Activated CD4-positive, CD25-positive, alpha-beta regulatory T cell treated with anti-CD3 and anti-CD28 coated beads, Interleukin-2, amount 50 U/mL, for 72 hours (primary cell): ENCODE measurements at regions not wholly inside any gene's neighbourhood (a gene's known extent, or its start where the extent isn't known, plus 50 kb on each side); places are given as distances from the start of the nearest gene placed in this dataset.

Experiments
- DNase-seq: peaks from one replicate; pipeline ENCODE4 v3.0.0; 2021

- DNase-seq = no peak
These were observed 209.5 kb downstream of the SAMD5 start for GRCh38 chr6:147717991-147718390.

GRCh38 chr6:147722158-147722557, 213.7 kb downstream of the SAMD5 start:
- no peak for DNase-seq

DNA sequence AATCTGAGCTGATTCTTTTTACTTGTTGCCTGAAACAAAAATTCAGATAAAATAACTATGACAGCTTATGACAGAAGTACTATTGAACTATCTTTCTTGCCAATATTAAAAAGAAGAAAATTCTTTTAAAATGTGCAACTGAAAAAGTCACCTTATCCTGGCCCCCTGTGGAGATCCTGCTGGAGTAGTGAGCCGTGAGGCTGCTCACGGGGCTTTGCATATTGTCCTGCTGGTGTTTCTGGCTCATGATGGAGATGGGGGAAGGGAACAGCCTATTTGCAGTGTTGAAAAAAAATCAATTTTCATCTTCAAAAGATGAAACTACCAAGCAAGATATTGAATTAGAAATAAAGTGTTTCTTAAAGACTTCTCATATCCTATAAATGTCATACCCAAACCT, 216.0 kb downstream of the SAMD5 start:
- DNase-seq = no peak

- DNase-seq = no peak
These were observed 217.9 kb downstream of the SAMD5 start for GRCh38 chr6:147726342-147726741.

DNA sequence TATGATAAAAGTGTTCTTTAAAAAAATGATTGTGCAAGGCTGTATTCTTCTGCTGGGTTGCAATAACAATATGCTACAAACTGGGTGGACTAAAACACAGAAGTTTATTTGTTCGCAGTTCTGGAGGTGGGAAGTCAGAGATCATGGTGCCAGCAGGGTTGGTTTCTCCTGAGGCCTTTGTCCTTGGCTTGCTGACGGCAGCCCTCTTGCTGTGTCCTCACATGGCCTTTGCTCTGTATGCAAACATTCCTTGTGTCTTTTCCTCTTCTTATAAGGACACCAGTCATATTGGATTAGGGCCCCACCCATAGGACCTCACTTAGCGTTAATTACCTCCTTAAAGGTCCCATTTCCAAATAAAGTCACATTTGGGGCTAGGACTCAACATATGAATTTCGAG, 220.4 kb downstream of the SAMD5 start:
- no peak for DNase-seq

GRCh38 chr6:147733686-147734085, 225.2 kb downstream of the SAMD5 start:
- no peak for DNase-seq

- DNase-seq = no peak
These were observed 225.7 kb downstream of the SAMD5 start for GRCh38 chr6:147734151-147734550.

DNA sequence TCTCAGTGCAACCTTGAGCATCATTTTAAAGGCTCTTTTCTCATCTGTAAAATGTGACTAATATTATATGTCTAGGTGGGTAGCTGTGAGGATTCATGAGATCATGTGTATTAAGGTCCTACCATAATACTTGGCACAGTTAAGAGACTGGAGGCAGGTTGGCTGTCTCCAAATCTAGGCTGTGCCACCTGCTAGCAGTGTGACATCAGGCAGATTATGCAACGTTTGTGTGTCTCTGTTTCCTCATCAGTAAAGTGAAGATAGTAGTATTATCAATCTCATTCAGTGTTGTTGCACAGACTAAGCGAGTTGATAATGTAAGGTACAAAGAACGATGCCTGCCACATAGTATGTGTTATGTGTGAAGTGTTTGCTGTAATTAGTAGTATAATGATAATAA, 227.4 kb downstream of the SAMD5 start:
- DNase-seq = no peak

DNA sequence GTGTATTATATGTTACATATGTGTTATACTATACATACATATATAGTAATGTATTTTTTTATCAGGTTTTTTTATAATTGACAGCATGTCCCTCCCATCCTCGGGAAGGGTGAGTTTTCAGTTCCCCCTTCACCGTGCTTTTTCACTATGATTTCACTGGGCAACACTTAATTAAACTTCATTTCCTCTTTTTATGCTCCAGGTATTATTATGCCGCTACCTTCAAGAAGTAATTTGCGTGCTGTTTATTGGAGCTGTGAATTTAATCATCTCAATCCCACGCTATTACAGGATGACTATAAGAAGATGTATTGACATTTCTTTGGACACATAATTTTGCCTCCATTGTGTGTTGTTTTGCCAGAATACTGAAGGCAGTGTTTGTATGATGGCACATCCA, 228.6 kb downstream of the SAMD5 start:
- no peak for DNase-seq

DNA sequence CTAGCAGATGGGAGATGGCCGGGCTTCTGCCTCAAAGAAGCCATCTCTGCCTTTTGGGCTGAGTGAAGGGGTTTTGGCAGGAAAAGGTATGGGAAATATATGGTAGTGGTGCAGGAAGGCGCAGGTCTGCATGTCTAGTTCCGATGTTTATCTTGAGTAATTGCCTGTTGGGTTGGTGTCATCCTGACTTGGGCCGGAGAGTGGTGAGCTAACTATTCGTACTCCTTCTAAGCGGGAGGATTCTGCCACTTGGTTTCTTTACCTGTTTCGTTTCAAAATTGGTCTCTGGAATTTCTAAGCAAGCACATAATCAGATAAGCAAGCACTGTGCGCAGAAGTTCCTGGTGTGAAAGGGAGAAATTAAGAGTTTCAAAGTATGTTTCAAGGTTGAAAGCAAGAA, 229.6 kb downstream of the SAMD5 start:
- no peak for DNase-seq

- no peak for DNase-seq
These were observed 230.1 kb downstream of the SAMD5 start for GRCh38 chr6:147738516-147739162.

GRCh38 chr6:147740326-147740725, 231.8 kb downstream of the SAMD5 start:
- DNase-seq = no peak

DNA sequence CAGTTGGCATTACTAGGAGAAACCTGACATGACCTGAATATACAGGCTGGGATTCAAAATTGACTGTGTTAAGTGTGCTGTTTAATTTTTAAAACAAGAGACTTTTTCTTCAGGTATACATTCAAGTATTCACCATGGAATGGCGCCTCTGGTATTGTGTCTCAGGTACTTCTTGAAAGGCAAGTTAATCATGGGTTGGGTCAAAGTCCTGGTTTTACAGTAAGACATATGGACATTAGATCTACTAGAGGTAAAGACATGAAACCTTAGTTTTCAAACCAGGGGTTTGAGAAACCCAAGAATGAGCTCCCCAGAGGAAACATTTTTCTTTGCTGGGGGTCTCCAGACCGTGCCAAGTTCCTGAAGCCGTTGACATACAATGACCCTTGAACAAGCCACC, 232.4 kb downstream of the SAMD5 start:
- DNase-seq = no peak

GRCh38 chr6:147741389-147741788, 232.9 kb downstream of the SAMD5 start:
- no peak for DNase-seq

DNA sequence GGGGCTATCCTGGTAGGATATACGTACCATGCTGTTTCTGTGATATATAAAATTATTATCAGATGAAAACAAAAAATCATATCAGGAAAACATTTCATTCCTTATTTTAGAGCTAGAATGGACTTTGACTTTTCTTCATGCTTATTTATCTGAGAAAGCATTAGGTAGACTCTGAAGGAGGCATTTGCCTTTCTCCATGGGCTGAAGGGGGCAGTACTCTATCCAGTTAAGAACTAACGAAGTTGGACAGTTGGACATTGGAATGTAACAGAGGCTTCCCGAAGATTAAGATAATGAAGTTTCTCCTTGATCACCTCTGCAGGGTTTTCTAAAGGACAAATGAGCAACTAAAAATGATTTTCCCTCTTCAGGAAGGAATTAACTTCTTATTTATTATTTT, 233.9 kb downstream of the SAMD5 start:
- no peak for DNase-seq

DNA sequence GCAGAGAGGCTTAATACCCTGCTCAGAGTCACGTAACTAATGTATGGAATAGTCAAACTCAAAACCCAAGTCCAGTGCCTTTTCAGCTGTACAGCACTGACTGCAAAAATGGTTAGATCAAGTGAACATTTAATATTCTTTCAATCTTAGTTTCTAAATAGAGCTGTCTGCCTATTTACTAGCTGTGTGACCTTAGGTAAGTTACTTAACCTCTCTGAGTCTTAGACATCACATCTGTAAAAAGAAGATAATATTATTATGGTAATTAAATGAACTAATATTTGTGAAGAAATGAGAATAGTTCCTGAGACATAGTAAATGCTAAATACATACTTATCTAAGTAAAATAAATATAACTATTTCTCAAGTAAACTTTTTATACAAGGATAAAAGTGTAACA, 235.5 kb downstream of the SAMD5 start:
- DNase-seq = no peak

- no peak for DNase-seq
These were observed 240.8 kb downstream of the SAMD5 start for GRCh38 chr6:147749331-147749730.

- DNase-seq = no peak
These were observed 241.9 kb downstream of the SAMD5 start for GRCh38 chr6:147750413-147750812.

- no peak for DNase-seq
These were observed 242.7 kb downstream of the SAMD5 start for GRCh38 chr6:147751232-147751631.

GRCh38 chr6:147752689-147753403, 244.4 kb downstream of the SAMD5 start:
- DNase-seq = no peak

DNA sequence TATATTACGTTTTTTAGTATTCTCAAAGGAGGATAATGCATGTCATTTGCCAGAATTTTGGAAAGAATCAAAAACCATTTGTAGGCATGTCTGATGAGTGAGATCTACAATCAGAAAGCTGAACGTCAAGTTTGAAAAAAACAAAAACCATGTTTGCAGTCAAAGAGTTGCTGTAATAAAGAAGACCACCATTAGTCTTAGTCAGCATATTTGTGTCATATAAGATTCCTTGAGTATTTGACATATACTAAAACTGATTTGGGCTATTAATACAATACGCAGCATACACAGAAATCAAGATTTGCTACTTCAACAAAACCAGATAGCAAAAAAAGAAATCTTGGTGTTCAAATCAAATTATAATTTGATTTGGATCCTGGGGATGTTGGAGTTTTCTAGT, 247.5 kb downstream of the SAMD5 start:
- no peak for DNase-seq

DNA sequence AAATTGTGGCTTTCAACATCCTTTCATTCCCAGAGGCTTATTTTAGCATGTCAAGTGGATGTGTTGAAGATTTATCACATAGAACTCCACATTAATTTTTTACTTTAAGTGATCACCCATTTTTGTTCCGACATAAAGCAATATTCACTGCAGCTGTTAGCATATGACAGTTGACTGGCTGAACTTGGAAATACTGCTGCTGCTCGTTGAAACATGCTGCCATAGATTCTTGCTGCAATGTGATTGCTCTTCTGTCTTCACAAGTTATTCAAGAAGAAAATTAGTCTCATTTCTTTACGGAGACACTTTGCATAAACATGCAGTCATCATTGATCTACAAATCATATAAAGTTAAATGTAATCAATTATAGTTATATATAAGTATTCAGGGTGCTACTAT, 248.4 kb downstream of the SAMD5 start:
- no peak for DNase-seq

DNA sequence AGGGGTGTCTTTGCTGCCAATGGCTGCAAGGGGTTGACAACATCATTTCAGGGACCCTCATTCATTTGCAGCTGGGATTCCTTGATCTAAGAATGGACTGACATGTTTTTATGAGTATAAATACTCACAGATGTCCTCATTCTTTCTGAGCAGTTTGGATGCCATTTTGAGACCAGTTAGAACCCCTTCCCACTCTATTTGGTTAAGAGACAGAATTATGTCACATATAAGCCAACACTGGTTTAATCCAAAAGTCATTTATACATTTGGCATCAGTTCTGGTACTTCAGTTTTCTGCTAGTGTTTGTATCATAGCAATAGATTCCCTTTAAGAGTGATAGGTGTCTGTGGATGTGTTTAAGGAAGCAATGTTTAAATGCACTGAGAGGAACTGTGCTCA, 248.8 kb downstream of the SAMD5 start:
- DNase-seq = no peak

DNA sequence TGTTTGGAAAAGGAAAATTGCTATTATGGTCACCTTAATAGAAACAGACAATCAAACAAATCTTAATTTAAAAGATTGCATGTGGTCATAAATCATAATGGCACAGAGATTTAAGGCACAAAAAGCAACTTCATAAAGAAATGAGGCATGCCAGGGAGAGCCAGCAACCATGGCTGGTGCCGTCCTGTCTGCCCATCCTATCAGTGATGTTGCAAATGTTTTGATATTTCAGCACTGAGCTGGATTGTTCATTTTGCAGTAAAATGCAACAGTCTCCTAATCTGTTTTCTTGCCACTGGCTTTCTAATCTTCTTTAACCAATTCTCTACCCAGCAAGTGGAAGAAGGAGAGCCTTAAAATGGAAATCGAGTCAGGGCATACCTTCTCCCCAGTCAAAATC, 249.8 kb downstream of the SAMD5 start:
- no peak for DNase-seq

DNA sequence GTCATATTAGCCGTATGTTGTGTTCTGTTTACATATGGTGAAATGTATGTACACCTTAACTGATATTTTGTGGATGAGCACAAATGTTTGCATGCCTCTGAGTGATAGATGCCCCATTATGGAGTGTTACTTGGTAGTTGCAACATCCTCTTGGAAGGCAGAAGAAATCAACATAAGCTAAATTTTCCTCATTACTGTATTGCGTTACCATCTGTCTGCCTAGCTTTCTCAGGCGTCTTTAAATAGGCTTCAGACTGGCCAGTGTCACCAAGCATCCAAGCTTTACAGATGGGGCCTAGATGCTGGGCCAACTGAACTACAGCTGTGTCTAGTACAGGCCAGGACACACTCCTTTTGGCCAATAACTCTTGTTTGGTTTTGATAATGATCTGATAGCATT, 250.6 kb downstream of the SAMD5 start:
- no peak for DNase-seq
